ENCODE measurements at regions not wholly inside any gene's neighbourhood (a gene's known extent, or its start where the extent isn't known, plus 50 kb on each side); places are given as distances from the start of the nearest gene placed in this dataset.
A peak's percentile ranks its signal among the peaks of the same experiment; 100 is the strongest.

DNA sequence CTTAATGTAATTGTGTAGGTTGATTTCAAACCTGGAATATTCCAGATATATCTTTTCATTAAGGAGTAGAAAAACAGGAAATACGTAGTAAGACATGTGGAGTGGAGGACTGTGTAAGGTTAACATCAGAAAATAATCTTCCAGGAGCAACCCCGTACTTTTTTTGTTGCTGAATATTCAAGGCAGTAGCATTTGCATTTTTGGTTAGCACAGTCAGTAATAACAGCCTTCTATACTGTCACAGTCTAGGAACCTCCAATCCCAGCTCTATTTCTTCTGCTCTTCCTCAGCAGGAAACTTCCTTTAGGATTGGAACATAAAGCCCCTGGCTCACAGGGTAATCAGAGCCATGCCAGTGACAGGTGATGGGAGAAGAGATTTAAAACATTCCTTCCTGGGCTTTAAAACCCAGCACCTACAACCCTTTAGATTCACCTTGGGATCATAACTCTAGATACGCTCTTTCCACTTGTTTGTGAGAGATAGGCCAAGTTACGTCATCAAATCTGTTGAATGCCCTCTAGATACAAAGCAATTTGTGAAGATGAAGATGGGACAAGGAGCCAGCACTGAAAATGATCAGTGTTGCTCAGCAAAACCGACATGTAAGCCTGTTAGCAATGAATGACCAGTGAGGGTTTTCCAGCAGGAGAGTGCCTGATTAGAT lies 248.5 kb upstream of the NPY start:
- DNase-seq, result no peak
- ATAC-seq (ENCODE audit: insufficient read depth, low read depth), result no peak
- Histone ChIP-seq H3K36me3 (ENCODE audit: insufficient read depth, low read length) (no peaks in the 10 kb centered on the region), H4K20me1 (ENCODE audit: insufficient read depth, low read length) (no peaks in the 10 kb centered on the region), H3K9ac (ENCODE audit: low read depth, low read length) (no peak overlapping the region), H3K4me3 (ENCODE audit: low read depth in 1 of 2, low read length in 2 of 2) (no peak overlapping the region), H3K4me1 (ENCODE audit: insufficient read depth, low read length) (no peaks in the 10 kb centered on the region), H3K79me2 (ENCODE audit: insufficient read depth, low read length) (no peaks in the 10 kb centered on the region), H3K27ac (ENCODE audit: low read length) (no peak overlapping the region), H3K4me2 (ENCODE audit: insufficient read depth, low read length) (peak overlapping the region; percentile 17; the same call in 1 of the 2 replicates), H3K27me3 (ENCODE audit: insufficient read depth, low read length, poor library complexity) (no peaks in the 10 kb centered on the region), H2AFZ (ENCODE audit: low read depth, low read length) (no peak overlapping the region), H3K9me3 (ENCODE audit: insufficient read depth, low read length, severe bottlenecking) (no peaks in the 10 kb centered on the region)
- no peak for TF ChIP-seq EZH2 (IDR thresholded peaks at IDR 0.05; ENCODE audit: borderline replicate concordance, low read depth, low read length, severe bottlenecking)

DNA sequence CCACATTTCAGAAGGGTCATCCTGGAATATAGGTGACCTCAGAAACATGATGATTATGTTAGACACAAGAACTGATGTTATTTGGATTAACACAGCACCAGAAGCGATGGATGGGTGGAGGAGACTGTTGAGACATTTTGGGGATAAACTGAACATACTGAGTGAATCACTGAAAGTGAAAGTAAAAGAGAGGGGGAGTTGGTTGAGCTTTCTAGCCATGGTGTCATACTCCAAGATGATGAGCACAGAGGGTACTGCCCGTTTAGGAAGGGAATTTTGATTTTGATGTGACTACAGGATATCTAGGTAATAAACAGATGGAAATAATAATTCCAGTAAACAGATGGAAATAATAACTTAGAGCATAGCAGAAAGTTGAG lies 248.0 kb upstream of the NPY start:
- Histone ChIP-seq H3K4me1 (ENCODE audit: insufficient read depth, low read length) (no peaks in the 10 kb centered on the region), H4K20me1 (ENCODE audit: insufficient read depth, low read length) (no peaks in the 10 kb centered on the region), H3K36me3 (ENCODE audit: insufficient read depth, low read length) (no peaks in the 10 kb centered on the region), H3K27me3 (ENCODE audit: insufficient read depth, low read length, poor library complexity) (no peaks in the 10 kb centered on the region), H3K79me2 (ENCODE audit: insufficient read depth, low read length) (no peaks in the 10 kb centered on the region), H3K4me2 (ENCODE audit: insufficient read depth, low read length) (peak overlapping the region; percentile 17; the same call in 1 of the 2 replicates), H3K9me3 (ENCODE audit: insufficient read depth, low read length, severe bottlenecking) (no peaks in the 10 kb centered on the region), H3K4me3 (ENCODE audit: low read depth in 1 of 2, low read length in 2 of 2) (no peak overlapping the region), H3K27ac (ENCODE audit: low read length) (no peak overlapping the region), H3K9ac (ENCODE audit: low read depth, low read length) (no peak overlapping the region), H2AFZ (ENCODE audit: low read depth, low read length) (no peak overlapping the region)
- ATAC-seq (ENCODE audit: insufficient read depth, low read depth), result peak; percentile 76
- TF ChIP-seq, protein P1, sequence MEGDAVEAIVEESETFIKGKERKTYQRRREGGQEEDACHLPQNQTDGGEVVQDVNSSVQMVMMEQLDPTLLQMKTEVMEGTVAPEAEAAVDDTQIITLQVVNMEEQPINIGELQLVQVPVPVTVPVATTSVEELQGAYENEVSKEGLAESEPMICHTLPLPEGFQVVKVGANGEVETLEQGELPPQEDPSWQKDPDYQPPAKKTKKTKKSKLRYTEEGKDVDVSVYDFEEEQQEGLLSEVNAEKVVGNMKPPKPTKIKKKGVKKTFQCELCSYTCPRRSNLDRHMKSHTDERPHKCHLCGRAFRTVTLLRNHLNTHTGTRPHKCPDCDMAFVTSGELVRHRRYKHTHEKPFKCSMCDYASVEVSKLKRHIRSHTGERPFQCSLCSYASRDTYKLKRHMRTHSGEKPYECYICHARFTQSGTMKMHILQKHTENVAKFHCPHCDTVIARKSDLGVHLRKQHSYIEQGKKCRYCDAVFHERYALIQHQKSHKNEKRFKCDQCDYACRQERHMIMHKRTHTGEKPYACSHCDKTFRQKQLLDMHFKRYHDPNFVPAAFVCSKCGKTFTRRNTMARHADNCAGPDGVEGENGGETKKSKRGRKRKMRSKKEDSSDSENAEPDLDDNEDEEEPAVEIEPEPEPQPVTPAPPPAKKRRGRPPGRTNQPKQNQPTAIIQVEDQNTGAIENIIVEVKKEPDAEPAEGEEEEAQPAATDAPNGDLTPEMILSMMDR (IDR thresholded peaks at IDR 0.05; ENCODE audit: borderline replicate concordance, extremely low read depth, low read length, poor library complexity, severe bottlenecking), result no peak
- no peak for TF ChIP-seq EZH2 (IDR thresholded peaks at IDR 0.05; ENCODE audit: borderline replicate concordance, low read depth, low read length, severe bottlenecking)
- DNase-seq, result no peak

DNA sequence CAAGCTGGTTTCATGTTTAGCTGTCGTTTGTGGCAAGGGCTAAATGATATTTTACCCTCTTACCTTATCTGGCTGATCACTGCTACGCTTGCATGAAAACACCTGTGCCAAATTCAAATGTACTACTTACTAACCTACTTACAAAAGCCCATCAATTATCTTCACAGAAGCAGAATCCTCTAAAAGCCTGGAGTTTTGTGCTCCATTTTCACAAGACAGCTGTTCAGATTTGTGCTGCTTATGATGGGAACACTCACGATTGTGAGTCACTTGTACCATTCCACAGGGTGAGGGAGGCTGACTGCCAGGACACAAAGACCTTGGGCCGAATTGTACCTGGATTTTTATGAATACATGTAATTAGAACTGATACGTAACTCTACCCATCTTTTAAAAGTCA lies 245.0 kb upstream of the NPY start:
- no peak overlapping the region for H3K27ac ChIP-seq (ENCODE audit: low read length)
- H3K9ac ChIP-seq (ENCODE audit: low read depth, low read length), result no peak overlapping the region
- H3K4me2 ChIP-seq (ENCODE audit: insufficient read depth, low read length), result no peak overlapping the region
- H3K4me1 ChIP-seq (ENCODE audit: insufficient read depth, low read length), result no peaks in the 10 kb centered on the region
- H2AFZ ChIP-seq (ENCODE audit: low read depth, low read length), result no peak overlapping the region
- no peaks in the 10 kb centered on the region for H3K9me3 ChIP-seq (ENCODE audit: insufficient read depth, low read length, severe bottlenecking)
- TF ChIP-seq, protein P1 (IDR thresholded peaks at IDR 0.05; ENCODE audit: borderline replicate concordance, extremely low read depth, low read length, poor library complexity, severe bottlenecking), result no peak
- TF ChIP-seq EZH2 (IDR thresholded peaks at IDR 0.05; ENCODE audit: borderline replicate concordance, low read depth, low read length, severe bottlenecking), result no peak
- ATAC-seq (ENCODE audit: insufficient read depth, low read depth), result no peak
- H3K4me3 ChIP-seq (ENCODE audit: low read depth in 1 of 2, low read length in 2 of 2), result no peak overlapping the region
- H3K36me3 ChIP-seq (ENCODE audit: insufficient read depth, low read length), result no peaks in the 10 kb centered on the region
- no peaks in the 10 kb centered on the region for H4K20me1 ChIP-seq (ENCODE audit: insufficient read depth, low read length)
- no peak for DNase-seq
- no peaks in the 10 kb centered on the region for H3K79me2 ChIP-seq (ENCODE audit: insufficient read depth, low read length)
- H3K27me3 ChIP-seq (ENCODE audit: insufficient read depth, low read length, poor library complexity), result no peaks in the 10 kb centered on the region

DNA sequence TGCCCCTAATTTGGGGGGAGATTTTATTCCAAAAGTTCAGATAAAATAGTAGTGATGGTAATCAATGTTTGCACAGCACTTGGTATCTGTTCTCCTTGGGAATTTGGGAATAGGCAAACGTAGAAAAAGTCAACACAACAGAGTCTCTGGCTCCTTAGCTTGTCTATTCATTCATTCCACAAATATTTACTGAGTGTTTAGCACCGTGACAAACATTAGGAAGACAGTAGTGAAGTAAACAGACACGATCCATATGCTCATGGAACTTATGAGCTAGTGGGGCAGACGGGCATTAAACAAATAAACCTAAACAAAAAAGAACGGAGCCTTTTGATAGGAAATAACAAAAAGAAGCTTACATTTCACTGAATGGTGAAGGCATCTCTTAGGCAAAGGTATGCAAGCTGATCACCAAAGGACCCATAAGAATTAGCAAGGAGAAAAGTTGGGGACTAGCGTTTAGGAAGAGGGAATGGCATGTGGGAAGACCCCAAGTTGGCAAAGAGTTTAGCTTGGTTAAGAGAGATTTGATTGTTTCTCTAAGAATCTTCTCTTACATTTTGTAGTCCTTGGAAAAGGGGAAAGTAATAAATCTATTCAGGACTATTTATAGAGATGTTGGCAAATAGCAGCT lies 243.9 kb upstream of the NPY start:
- Histone ChIP-seq H3K9ac (ENCODE audit: low read depth, low read length) (no peak overlapping the region), H3K4me2 (ENCODE audit: insufficient read depth, low read length) (no peak overlapping the region), H2AFZ (ENCODE audit: low read depth, low read length) (no peak overlapping the region), H3K79me2 (ENCODE audit: insufficient read depth, low read length) (no peaks in the 10 kb centered on the region), H3K4me1 (ENCODE audit: insufficient read depth, low read length) (no peaks in the 10 kb centered on the region), H3K36me3 (ENCODE audit: insufficient read depth, low read length) (no peaks in the 10 kb centered on the region), H3K9me3 (ENCODE audit: insufficient read depth, low read length, severe bottlenecking) (no peaks in the 10 kb centered on the region), H3K4me3 (ENCODE audit: low read depth in 1 of 2, low read length in 2 of 2) (no peak overlapping the region), H3K27ac (ENCODE audit: low read length) (no peak overlapping the region), H4K20me1 (ENCODE audit: insufficient read depth, low read length) (no peaks in the 10 kb centered on the region), H3K27me3 (ENCODE audit: insufficient read depth, low read length, poor library complexity) (no peaks in the 10 kb centered on the region)
- no peak for DNase-seq
- TF ChIP-seq, protein P1 (IDR thresholded peaks at IDR 0.05; ENCODE audit: borderline replicate concordance, extremely low read depth, low read length, poor library complexity, severe bottlenecking), result no peak
- no peak for TF ChIP-seq EZH2 (IDR thresholded peaks at IDR 0.05; ENCODE audit: borderline replicate concordance, low read depth, low read length, severe bottlenecking)
- ATAC-seq (ENCODE audit: insufficient read depth, low read depth), result no peak

All from DND-41 (cell line).